T-helper 2 cell treated with Interferon-gamma antibody and Interleukin-4, amounts not matched to agents 100 ng/mL and 5 ng/mL, for 36 hours (primary cell): ENCODE measurements at regions not wholly inside any gene's neighbourhood (a gene's known extent, or its start where the extent isn't known, plus 50 kb on each side); places are given as distances from the start of the nearest gene placed in this dataset.
"Not testable (repeated sequence)": the region's sequence is repeated elsewhere in the genome, so short reads cannot be mapped to it uniquely, and the experiment has no call there.

Experiments used
- intact Hi-C: fragments of 100-400 bp; cut with micrococcal nuclease; formaldehyde crosslinking; loops from one replicate; pipeline ENCODE4 v1.15.1; 2023

- intact Hi-C loops = no loop called here
Observed at GRCh38 chr6:16040628-16040974, 88.3 kb upstream of the MYLIP start.

GRCh38 chr6:16039892-16040627 is 88.8 kb upstream of the MYLIP start:
- intact Hi-C loops = not testable (repeated sequence)

- intact Hi-C loops = no loop called here
Observed at GRCh38 chr6:16038938-16039337, 89.9 kb upstream of the MYLIP start.

- intact Hi-C loops = no loop called here
Observed at GRCh38 chr6:16035488-16036080, 93.3 kb upstream of the MYLIP start.

- intact Hi-C loops = no loop called here
Observed at GRCh38 chr6:16033214-16033613, 95.7 kb upstream of the MYLIP start.

- intact Hi-C loops = no loop called here
Observed at GRCh38 chr6:16031278-16031981, 97.5 kb upstream of the MYLIP start.

- intact Hi-C loops = no loop called here
Observed at GRCh38 chr6:16028966-16029365, 99.9 kb upstream of the MYLIP start.

GRCh38 chr6:16020259-16020658 is 108.6 kb upstream of the MYLIP start:
- intact Hi-C loops = no loop called here

- intact Hi-C loops = no loop called here
Observed at GRCh38 chr6:16019462-16019861, 109.4 kb upstream of the MYLIP start.

GRCh38 chr6:16018626-16019025 is 110.3 kb upstream of the MYLIP start:
- intact Hi-C loops = no loop called here

- intact Hi-C loops = not testable (repeated sequence)
Observed at GRCh38 chr6:16014325-16014724, 114.6 kb upstream of the MYLIP start.

GRCh38 chr6:16007146-16007545 is 121.7 kb upstream of the MYLIP start:
- intact Hi-C loops = no loop called here

GRCh38 chr6:16006681-16007080 is 122.2 kb upstream of the MYLIP start:
- intact Hi-C loops = no loop called here

GRCh38 chr6:16004934-16005679 is 123.8 kb upstream of the MYLIP start:
- intact Hi-C loops = no loop called here

- intact Hi-C loops = no loop called here
Observed at GRCh38 chr6:16003197-16003491, 125.7 kb upstream of the MYLIP start.

- intact Hi-C loops = no loop called here
Observed at GRCh38 chr6:16002332-16003196, 126.3 kb upstream of the MYLIP start.

GRCh38 chr6:16001158-16001557 is 127.7 kb upstream of the MYLIP start:
- intact Hi-C loops = no loop called here

- intact Hi-C loops = no loop called here
Observed at GRCh38 chr6:15999201-15999600, 129.7 kb upstream of the MYLIP start.

GRCh38 chr6:15997586-15998388 is 131.1 kb upstream of the MYLIP start:
- intact Hi-C loops = no loop called here

- intact Hi-C loops = no loop called here
Observed at GRCh38 chr6:15996030-15996429, 132.9 kb upstream of the MYLIP start.
